M059J (cell line): ENCODE measurements at regions not wholly inside any gene's neighbourhood (a gene's known extent, or its start where the extent isn't known, plus 50 kb on each side); places are given as distances from the start of the nearest gene placed in this dataset.

Experiments used
- DNase-seq: peaks from one replicate; pipeline ENCODE4 v3.0.0-alpha.2; 2012; ENCODE audit warnings: low read depth

DNA sequence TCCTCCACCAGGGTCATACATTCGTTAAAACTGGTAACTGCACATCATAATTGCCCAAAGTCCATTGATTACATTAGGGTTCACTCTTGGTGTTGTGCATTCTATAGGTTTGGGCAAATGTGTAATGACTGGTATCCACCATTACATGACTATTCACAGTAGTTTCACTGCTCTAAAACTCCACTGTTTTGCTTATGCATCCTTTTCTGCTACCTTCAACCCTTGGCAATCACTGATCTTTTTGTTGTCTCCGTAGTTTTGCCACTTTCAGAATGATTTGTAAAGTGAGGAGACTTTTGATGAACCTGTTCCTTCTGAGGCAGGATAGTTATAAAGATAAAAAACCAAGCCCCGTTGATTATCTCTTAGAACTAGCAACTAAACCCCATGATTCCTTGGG is 187.3 kb upstream of the MCHR2 start:
- no peak for DNase-seq

DNA sequence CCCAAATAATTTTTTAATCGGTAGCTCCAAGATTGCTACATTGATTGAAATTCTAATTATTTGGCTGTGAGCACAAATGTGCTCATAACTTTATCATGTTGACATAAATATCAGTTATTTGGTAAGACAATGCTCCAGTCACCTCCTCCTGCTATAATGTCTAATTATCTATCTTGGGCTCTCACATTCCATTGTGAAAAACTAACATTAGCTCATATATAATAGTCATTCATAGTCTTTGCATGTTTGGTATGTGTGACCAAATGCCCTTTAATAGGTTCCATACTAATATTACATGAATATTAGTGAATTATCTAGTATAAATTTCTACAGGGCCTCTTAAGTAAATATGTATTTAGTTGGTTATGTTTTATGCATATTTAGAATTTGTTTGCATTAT is 185.6 kb upstream of the MCHR2 start:
- DNase-seq = no peak

DNA sequence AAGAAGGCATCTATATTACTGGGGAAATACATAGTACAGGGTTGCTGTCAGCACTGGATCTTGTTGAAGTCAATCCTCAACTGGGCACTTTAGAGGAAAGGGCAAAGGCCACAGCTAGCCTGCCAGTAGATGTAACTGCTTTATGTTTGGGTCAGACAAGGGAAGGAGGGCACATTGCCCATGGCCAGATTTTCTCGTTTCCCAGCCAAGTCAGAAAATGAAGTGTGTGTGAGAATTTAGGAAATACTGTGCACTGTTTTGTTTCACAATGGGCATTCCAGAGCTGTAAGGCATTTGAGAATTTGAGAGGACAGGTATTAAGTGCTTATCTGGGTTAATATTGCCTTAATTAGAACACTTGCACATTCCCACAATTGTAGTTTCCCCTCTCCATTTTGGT is 183.9 kb upstream of the MCHR2 start:
- peak; percentile 27 for DNase-seq

DNA sequence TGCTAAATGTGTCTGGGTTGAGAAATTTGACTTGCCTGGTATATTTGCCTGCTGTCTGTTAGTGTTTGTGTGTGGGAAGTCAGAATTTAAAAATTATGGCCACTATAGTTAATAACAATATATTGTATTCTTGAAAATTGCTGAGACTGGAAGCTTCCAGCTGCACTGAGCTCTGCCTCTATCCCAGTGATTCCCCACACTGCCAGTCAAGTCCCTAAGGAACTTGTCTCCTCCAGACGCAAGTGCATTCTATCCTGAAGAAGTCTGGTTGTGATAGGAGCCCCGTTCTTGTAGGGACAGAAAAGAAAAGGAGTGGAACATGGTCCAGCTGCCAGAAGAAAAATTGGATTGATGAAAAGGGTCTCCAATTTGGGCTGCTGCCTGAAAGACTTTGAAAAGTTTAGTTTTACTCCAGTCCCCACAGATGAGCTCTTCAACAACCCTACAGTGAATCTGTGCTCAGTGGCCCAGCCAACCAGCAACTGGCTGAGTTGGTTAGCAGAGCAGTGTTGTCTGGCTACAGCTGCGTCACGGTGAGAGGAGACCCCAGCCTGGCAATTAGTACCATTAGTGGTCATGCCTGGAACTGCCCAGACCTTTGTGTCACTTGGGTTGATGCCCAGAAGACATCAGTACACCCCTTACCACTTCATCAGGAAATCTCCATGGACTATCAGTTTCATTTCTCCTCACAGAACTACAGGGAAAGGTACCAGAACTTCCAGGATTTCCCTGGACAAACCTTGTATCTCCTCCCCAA is 183.1 kb upstream of the MCHR2 start:
- peak; percentile 57 for DNase-seq

DNA sequence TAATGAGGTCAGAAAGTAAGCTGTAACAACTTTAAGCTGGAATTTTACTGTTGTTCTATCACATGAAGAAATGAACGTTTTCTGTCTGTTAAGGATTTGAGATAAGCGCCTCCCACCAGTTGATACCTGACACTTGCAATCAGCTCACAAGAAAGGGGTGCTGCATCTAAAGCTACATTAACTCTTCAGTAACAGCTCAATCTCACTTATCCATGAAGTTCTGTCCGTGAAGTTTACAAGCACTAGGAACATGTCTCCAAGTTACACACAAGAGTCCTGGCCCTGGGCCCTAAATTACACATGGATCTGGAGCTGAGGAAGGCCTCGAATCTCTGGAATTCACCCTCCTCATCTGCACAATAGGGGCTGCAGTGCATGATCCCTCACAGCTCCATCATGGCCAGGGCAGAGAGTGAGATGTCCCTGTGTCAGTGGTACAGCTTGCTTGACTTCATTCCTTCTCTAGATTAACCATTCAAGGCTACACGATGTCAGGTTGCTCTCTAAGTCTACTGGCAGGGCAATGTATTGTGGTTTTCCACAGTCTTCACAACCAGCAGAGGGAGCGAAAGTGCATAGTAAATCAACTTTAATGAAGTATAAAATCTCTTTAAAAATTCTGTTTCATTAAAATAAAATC is 182.4 kb upstream of the MCHR2 start:
- DNase-seq = peak; percentile 86

DNA sequence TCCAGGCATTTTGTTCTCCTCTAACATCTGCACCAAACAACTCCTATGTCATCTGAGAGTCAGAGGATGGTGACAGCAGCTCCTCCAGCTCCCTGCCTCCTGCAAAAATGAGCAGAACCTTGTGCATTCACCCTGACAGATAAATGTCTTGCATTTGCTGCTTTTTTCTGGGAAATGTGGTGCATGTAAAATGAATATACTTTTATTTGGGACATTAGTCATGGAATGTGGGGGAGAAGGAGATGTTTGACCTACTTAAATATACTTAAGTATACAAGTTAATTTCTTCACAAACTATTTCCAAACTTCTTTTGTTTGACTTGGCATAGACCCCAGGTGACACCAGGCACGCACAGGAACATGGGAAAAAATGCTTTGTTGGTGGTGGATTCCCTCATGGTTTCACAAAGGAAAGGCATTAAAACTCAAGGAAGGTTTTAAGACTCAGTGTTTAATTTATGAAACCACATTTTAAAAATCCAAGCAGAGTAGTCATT is 181.8 kb upstream of the MCHR2 start:
- peak; percentile 98 for DNase-seq

DNA sequence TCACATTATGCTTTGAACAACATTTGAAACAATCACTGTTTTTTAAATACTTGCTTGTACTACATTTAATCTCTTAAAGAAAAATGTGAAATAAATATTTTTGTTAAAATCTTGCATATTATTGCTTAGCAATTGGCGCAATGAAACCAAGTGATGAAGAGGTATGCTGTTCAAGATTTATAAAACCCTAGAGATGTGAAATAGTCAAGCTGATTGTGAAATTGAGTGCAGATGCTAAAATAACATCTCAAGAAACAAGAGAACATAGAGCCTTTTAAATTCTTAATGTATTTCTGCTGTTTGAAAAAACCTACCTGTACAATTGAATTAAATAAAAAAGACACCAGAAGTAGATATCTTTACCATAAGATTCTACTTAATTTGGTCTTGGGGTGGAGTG is 179.2 kb upstream of the MCHR2 start:
- DNase-seq = no peak

DNA sequence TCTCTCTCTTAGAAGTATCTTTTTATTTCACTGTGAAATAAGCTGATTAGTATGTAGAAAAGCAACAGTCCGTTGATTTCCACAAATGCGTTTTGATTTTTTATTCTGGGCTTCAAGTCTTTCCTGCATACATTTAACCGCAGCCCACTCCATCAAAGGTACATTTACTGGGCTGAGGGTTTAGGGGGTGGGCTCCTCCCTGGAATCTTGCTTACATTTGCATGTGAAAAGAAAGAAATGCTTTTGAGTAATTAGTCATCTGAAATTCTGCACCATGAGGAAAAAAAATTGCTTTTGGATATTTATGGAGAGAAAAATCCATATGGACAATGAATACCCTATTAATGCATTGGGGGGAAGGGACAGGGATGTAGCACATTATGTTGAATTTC is 178.3 kb upstream of the MCHR2 start:
- DNase-seq = no peak

DNA sequence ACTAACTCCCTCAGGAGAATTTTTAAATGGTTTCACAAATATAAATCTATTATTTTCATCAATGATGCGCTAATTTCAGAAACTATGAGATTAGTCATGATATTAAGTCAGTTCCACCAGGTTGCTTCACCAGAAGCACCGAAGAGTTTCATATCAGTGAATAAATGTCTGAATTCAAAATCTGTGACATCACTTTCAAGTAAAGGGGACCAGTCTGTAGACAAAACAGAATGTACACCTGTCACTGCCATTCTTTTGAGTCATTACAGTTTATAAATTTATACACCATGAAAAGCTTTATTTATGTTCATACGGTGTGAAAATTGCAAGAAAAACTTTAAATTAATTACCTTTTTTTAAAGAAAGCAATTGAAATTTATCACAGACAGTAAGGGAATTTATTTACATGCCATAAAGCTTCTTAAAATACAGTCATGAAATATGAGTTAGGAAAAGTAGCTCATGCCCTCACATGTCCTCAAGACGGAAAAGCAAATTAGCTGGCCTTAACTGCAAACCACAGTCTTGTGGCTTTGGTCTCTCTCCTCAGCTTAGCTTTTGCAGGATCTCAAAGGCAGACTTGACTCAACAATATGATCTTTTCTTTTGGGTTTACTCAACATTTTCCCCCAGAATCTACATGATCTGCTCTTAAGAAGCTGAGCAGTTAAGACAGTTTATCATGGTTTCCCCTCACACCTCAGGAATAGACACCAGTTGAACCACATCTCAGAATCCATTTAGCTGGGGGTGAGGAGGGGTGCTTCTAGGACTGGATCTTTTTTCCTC is 177.7 kb upstream of the MCHR2 start:
- DNase-seq = peak; percentile 91

DNA sequence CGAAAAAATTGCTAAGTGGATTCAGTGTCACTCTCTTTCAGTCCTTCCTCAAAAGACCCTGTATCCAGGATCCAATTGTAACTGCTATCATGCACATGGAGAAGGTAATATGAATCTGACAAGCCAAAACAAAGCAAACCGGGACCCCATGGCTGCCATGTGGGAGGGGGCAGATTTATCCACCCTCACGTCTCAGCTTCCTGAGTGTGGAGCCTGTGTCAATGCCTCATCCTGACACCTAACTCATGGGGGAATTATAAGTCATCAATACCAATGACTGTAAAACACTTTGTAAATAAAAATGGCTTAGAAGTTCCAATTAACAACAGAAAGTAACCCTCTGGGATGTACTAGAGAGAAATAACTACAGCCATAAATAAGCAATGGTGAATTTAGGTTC is 174.1 kb upstream of the MCHR2 start:
- no peak for DNase-seq

DNA sequence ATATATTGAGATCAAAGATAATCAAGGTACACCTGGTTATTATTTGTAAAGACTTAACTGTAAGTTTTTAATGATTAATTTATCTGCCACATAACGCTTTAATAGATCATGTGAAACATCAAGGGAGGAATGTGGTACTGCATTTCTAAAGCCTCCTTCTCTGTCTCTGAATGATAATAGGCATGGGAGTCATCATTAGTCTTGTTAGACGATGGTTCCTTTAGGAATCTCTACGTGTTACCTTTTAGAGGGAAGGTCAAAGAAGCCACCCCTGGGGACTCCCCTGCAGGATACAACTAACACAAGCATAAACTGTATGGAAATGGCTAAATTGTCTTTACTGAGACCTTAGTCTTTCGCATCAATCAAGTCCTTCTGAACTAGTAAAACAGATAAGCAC is 173.6 kb upstream of the MCHR2 start:
- DNase-seq = no peak

DNA sequence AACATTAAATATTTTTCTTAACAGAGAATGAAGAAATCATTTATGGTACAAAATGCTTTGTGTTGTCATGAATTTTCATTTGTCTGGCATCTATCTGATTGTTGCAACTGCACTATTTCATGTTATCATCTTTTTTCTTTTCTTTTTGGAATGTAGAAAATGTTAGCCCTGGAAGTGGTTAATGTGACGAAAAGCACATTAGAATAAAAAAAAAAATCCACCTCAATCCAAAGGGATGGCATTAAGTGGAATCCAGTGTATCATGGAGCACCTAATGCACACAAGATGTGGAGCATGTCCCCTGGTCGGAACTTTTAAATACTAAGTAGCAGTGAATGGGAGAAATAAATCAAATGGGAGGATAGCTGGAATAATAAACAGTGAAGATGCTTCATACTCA is 172.9 kb upstream of the MCHR2 start:
- DNase-seq = no peak

DNA sequence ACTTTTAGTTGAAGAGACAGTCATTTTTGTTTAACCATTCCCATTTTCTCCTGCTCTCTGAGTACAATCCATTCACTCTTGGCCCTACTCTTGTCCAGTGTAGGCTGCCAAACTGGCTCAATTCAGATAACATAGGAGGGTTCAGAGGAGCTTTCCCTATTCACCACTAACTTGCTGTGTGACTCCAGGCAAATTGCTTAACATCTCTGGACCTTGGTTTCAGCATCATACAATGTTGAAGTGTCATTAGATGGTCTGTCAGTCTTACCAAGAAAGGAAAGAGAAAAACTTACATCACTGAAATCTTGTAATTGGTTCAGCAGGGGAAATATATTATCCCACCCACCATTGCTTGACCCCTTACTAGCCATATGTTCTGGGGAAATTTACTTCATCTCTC is 171.4 kb upstream of the MCHR2 start:
- DNase-seq = no peak

DNA sequence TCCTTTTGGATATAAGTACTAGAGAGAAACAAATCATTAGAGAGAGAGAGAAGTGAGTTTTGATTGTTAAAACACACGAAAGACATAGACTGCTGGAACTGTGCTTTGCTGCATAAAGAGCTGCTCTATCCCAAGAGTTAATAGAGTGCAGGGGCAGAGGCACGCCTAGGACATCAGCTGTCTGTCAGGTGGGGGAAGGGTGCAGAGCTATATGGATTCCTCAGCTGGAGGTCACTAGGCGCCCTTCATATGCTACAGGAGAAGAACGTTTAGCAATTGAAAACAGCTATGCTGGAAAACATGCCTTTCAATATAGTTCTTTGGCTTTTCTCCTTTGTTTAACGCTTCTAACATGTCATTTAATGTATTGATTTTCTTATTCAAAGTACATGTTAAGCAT is 169.0 kb upstream of the MCHR2 start:
- no peak for DNase-seq

DNA sequence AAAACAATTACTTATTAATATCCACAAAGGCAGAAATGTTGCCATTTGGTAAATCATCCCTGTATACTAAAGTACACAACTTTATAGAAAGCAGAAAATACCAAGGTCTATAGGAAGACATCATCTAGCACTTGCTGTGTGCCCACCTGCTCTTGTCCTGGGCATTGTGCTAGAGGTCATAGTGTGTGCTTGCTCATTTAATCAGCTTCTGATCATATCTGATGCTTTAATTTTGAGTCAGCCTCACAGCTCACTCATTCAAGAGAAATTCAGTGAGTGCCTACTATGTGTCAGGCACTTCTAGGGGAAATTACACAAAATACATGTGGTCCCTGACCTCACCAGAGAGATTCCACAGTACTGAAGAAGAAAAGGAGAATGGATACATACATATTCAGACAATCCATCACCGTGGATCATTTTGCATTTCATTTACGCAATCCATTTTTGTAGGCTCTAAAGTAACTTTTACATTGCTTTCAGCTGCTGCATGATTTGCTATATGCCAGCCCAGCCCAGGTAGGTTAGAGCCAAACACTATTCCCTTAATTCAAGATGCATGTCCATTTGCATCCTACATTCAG is 167.9 kb upstream of the MCHR2 start:
- no peak for DNase-seq

DNA sequence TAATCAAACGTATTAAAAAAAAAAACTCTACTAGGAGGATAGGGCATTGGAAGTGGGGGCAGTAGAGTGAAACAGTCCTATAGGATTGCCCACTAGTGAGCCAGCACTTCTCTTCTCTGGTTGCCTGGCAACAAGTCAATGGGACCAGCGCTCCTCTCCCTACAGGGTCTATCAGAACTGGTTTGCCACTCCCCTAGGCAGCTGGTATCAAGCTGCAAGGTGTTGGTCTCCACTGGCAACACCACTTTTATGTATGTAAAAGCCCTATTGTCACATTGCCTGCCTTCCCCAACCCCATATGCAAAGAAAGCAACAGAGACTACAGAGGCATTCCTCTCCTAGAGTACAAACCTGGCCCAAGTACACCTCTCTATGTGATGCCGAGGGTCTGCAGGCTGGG is 166.9 kb upstream of the MCHR2 start:
- DNase-seq = no peak

DNA sequence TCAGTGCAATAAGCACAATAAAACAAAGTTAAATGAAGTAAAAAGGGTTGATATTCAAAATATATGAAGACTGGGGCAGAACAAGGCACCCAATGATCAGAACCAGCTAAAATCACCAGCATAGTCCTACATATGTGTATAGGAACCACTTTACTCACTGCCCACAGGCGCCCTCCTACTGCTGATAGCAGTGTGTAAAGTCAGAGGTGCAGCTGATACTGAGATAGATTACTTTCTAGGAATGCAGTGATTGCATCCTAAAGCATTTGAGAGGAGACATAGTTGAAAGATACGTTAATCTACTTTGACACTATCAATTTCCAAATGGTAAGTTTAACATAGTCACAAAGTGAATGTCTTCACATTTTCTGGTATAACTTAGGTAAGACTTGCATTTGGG is 161.1 kb upstream of the MCHR2 start:
- no peak for DNase-seq

DNA sequence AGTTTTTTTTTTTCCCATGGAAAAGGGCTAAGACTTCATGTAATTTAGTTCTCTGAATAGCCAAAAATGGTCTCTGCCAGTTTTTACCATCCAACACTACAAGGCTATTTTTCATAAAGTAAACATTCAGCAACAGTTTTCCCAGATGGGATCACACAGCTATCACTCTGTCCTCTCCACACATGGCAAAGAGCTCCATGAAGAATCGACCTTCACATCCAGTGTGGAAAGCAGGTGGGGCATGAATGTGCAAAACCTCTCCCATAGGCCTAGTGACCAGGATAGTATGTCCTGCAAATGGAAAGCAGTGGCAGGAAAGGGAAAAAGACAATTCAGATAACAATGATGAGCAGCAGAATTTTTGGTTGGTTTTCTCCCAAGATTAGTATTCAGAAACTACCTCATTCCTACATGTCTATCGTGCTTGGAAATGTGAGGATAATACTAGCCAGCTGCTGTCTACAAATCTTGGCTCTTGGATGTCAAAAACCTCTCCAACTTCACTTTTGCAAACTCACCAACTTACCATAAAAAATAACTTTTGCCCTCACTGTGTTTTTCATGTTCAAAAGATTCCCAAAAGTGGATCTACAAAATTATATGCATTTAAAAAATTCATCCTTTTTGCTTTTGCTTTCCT is 159.7 kb upstream of the MCHR2 start:
- no peak for DNase-seq

DNA sequence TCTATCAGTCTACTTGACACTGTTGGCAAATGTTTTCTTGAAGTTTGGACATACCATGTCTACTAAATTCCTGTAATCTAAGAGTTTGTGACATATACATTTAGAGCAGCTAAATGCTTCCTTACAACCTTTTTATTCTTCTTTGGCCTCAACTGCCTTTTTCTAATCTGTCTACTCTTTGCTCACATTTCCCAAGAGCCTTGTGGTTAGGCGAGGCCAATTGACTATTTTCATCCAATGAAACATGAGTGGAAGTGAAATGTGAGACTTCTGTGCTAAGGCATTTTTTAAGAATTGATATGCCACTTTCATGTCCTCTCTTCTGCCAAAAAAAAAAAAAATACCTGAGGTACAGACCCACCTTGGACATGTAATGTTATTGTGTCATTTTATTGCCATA is 158.2 kb upstream of the MCHR2 start:
- DNase-seq = no peak

DNA sequence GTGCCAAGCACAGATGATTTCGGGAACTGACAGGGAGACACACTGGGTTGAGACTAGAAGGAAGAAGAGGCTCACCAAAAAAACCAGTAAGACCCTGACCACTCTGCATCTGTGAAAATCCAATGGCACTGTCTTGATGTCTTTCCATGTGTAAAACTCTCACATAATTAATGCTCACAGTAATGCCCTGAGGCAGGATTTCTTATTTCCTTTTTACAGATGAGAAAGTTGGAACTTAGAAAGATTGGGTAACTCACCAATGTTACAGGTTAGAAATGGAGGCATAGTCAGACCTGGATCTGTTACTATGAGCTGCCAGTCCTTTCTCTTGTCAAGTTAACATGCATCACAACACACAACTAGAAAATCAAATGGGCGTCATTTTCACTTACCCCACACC is 151.0 kb upstream of the MCHR2 start:
- peak; percentile 55 for DNase-seq

DNA sequence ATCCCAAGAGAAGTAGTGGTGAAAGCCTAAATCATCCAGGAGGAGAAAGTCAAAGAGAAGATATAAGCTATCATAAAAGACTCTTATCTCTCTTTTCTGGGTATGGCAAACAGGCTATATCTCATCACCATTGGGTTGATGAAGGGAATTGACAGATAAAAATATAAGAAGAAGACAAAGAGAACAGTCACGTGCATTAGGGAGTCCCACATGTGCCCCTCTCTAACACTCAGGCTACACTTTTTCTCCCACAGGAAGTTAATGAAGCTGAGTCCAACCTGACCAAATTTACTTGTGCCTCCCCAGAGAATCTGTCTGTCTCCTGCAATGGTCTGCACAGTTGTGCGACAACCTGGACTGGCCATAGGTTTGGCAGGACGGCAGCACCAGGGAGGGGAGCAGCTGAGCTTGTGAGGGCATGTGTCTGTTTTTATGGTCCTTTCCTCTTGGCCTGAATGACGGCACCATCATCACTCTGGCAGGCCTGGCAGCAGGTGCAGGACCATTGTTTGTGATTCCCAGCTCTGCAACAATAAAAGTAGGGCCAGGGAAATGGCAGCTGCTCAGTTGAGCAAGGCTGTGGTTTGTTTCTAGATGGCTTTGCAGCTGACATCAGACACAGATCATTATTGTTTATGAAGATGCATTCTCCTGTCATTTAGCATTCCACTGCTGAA is 144.5 kb upstream of the MCHR2 start:
- no peak for DNase-seq
